HEK293T (cell line): ENCODE measurements at regions not wholly inside any gene's neighbourhood (a gene's known extent, or its start where the extent isn't known, plus 50 kb on each side); places are given as distances from the start of the nearest gene placed in this dataset.

Experiments used
- ARNT ChIP-seq: fragments of 450-650 bp; IDR thresholded peaks from 2 replicates; pipeline ENCODE4 v1.6.1; 2017; ENCODE audit warnings: mild to moderate bottlenecking
- BHLHE40 ChIP-seq: fragments of 450-650 bp; IDR thresholded peaks from 2 replicates; pipeline ENCODE4 v1.6.1; 2016; ENCODE audit warnings: mild to moderate bottlenecking, moderate library complexity, borderline replicate concordance
- CTBP1 ChIP-seq: fragments of 450-650 bp; IDR thresholded peaks from 2 replicates; pipeline ENCODE4 v1.6.1; 2016; ENCODE audit warnings: borderline replicate concordance
- FOXK2 ChIP-seq: fragments of 450-650 bp; IDR thresholded peaks from 2 replicates; pipeline ENCODE4 v1.6.1; 2016; ENCODE audit warnings: mild to moderate bottlenecking
- FOXM1 ChIP-seq: fragments of 450-650 bp; IDR thresholded peaks from 2 replicates; pipeline ENCODE4 v1.6.1; 2017; ENCODE audit warnings: mild to moderate bottlenecking, borderline replicate concordance
- HDGF ChIP-seq: fragments of 450-650 bp; IDR thresholded peaks from 2 replicates; pipeline ENCODE4 v1.6.1; 2017; ENCODE audit warnings: antibody characterized with exemption, borderline replicate concordance
- NFRKB ChIP-seq: fragments of 450-650 bp; IDR thresholded peaks from 2 replicates; pipeline ENCODE4 v1.6.1; 2016; ENCODE audit warnings: mild to moderate bottlenecking, moderate library complexity
- SP1 ChIP-seq: fragments of 450-650 bp; IDR thresholded peaks from 2 replicates; pipeline ENCODE4 v1.6.1; 2017
- TARDBP ChIP-seq: fragments of 450-650 bp; IDR thresholded peaks from 2 replicates; pipeline ENCODE4 v1.6.1; 2016
- ZNF384 ChIP-seq: fragments of 450-650 bp; IDR thresholded peaks from 2 replicates; pipeline ENCODE4 v1.6.1; 2016
- TF ChIP-seq, protein P1 (sequence below): fragments of 450-650 bp; IDR thresholded peaks from 2 replicates; pipeline ENCODE4 v1.6.1; 2016

- TF ChIP-seq TARDBP: no peak
- no peak for TF ChIP-seq ZNF384
- TF ChIP-seq ARNT: no peak
- TF ChIP-seq BHLHE40: no peak
- no peak for TF ChIP-seq SP1
- TF ChIP-seq CTBP1: no peak
- no peak for TF ChIP-seq HDGF
- TF ChIP-seq NFRKB: no peak
- TF ChIP-seq FOXK2: no peak
- TF ChIP-seq FOXM1: no peak
- TF ChIP-seq, protein P1, sequence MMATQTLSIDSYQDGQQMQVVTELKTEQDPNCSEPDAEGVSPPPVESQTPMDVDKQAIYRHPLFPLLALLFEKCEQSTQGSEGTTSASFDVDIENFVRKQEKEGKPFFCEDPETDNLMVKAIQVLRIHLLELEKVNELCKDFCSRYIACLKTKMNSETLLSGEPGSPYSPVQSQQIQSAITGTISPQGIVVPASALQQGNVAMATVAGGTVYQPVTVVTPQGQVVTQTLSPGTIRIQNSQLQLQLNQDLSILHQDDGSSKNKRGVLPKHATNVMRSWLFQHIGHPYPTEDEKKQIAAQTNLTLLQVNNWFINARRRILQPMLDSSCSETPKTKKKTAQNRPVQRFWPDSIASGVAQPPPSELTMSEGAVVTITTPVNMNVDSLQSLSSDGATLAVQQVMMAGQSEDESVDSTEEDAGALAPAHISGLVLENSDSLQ: no peak
These were observed 139.1 kb downstream of the ZNF675 start for GRCh38 chr19:23547816-23548430.
